ENCODE measurements at regions not wholly inside any gene's neighbourhood (a gene's known extent, or its start where the extent isn't known, plus 50 kb on each side); places are given as distances from the start of the nearest gene placed in this dataset.

DNA sequence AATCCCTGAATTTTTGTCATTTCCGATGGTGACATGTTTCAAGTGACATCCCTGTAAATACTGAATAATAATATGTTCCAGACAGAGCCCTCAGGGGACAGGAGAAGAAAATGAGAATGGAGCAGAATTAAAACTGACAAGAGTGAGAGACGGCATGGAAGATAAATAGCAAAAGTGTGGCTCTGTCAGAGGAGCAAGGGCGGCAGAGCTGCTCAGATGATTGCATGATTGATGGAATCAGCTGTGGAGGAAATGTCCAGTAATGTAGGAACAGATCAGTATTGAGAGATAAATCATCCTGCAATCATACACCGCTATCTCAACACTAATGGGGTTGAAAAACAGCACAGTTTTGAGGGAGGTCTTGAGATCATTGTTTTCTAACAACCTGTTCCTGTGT lies 350.3 kb downstream of the STIM2 start:
- Histone ChIP-seq H3K9me3 (ENCODE audit: insufficient read depth, low read depth, low read length) (no peaks in the 10 kb centered on the region), H4K20me1 (ENCODE audit: insufficient read depth, low read length) (no peaks in the 10 kb centered on the region), H3K4me2 (ENCODE audit: low read length) (no peak overlapping the region), H2AFZ (ENCODE audit: low read depth, low read length) (no peak overlapping the region), H3K27me3 (ENCODE audit: insufficient read depth, low read length) (no peaks in the 10 kb centered on the region), H3K36me3 (ENCODE audit: insufficient read depth, low read length) (no peaks in the 10 kb centered on the region), H3K4me3 (ENCODE audit: insufficient read depth, low read depth, low read length) (no peak overlapping the region), H3K9ac (ENCODE audit: low read length) (no peak overlapping the region), H3K4me1 (ENCODE audit: insufficient read depth, low read length) (no peaks in the 10 kb centered on the region), H3K27ac (ENCODE audit: low read depth, low read length) (no peak overlapping the region), H3K79me2 (ENCODE audit: insufficient read depth, low read length) (no peaks in the 10 kb centered on the region)
- no peak for FAIRE-seq
- no peak for DNase-seq (ENCODE audit: low read depth)
- no peaks in the 10 kb centered on the region for H3K9me3 Mint-ChIP-seq (ENCODE audit: unreplicated experiment)
- H3K27me3 Mint-ChIP-seq (ENCODE audit: low read depth, unreplicated experiment) = peaks cover 4% of the 10 kb centered on the region
- no peak overlapping the region for H3K27ac Mint-ChIP-seq (ENCODE audit: unreplicated experiment)
- H3K4me1 Mint-ChIP-seq (ENCODE audit: low read depth, unreplicated experiment) = peaks cover 3% of the 10 kb centered on the region
- TF ChIP-seq, protein P1, sequence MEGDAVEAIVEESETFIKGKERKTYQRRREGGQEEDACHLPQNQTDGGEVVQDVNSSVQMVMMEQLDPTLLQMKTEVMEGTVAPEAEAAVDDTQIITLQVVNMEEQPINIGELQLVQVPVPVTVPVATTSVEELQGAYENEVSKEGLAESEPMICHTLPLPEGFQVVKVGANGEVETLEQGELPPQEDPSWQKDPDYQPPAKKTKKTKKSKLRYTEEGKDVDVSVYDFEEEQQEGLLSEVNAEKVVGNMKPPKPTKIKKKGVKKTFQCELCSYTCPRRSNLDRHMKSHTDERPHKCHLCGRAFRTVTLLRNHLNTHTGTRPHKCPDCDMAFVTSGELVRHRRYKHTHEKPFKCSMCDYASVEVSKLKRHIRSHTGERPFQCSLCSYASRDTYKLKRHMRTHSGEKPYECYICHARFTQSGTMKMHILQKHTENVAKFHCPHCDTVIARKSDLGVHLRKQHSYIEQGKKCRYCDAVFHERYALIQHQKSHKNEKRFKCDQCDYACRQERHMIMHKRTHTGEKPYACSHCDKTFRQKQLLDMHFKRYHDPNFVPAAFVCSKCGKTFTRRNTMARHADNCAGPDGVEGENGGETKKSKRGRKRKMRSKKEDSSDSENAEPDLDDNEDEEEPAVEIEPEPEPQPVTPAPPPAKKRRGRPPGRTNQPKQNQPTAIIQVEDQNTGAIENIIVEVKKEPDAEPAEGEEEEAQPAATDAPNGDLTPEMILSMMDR (IDR thresholded peaks at IDR 0.05; ENCODE audit: insufficient read depth, low read depth, low read length) = no peak
- no peak for TF ChIP-seq EZH2 (IDR thresholded peaks at IDR 0.05; ENCODE audit: insufficient read depth, low read length)
- no peak overlapping the region for H3K4me3 Mint-ChIP-seq (ENCODE audit: unreplicated experiment)
- no peaks in the 10 kb centered on the region for H3K36me3 Mint-ChIP-seq (ENCODE audit: low read depth, unreplicated experiment)

DNA sequence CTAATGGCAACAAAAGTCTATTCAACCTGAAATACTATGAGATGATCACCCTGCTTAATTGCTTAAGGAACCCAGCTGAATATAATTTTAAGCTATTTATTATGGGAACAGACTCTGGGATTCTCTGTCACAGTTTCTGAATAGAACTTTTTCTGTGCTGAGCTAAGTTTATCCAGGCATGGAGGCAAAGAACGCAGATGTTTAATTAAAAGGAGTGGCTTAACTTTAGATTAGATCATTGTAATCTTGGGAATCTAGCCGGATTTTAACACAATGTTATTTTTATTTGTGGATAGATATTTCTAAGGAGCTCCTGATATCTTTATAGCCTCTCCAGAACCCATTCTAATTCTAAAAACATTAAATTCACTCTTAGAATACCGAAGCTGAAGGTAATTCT lies 353.4 kb downstream of the STIM2 start:
- H3K9me3 ChIP-seq (ENCODE audit: insufficient read depth, low read depth, low read length) = no peaks in the 10 kb centered on the region
- no peak overlapping the region for H3K9ac ChIP-seq (ENCODE audit: low read length)
- no peak overlapping the region for H3K4me3 ChIP-seq (ENCODE audit: insufficient read depth, low read depth, low read length)
- peaks cover 9% of the 10 kb centered on the region for H3K4me1 ChIP-seq (ENCODE audit: insufficient read depth, low read length)
- no peak overlapping the region for H2AFZ ChIP-seq (ENCODE audit: low read depth, low read length)
- TF ChIP-seq EZH2 (IDR thresholded peaks at IDR 0.05; ENCODE audit: insufficient read depth, low read length) = no peak
- TF ChIP-seq, protein P1 (IDR thresholded peaks at IDR 0.05; ENCODE audit: insufficient read depth, low read depth, low read length) = no peak
- no peak overlapping the region for H3K27ac ChIP-seq (ENCODE audit: low read depth, low read length)
- no peak overlapping the region for H3K27ac Mint-ChIP-seq (ENCODE audit: unreplicated experiment)
- H3K36me3 ChIP-seq (ENCODE audit: insufficient read depth, low read length) = no peaks in the 10 kb centered on the region
- H4K20me1 ChIP-seq (ENCODE audit: insufficient read depth, low read length) = no peaks in the 10 kb centered on the region
- H3K79me2 ChIP-seq (ENCODE audit: insufficient read depth, low read length) = no peaks in the 10 kb centered on the region
- no peak overlapping the region for H3K4me2 ChIP-seq (ENCODE audit: low read length)
- FAIRE-seq (no peak), DNase-seq (ENCODE audit: low read depth) (no peak)
- no peaks in the 10 kb centered on the region for H3K36me3 Mint-ChIP-seq (ENCODE audit: low read depth, unreplicated experiment)
- H3K9me3 Mint-ChIP-seq (ENCODE audit: unreplicated experiment) = no peaks in the 10 kb centered on the region
- H3K27me3 Mint-ChIP-seq (ENCODE audit: low read depth, unreplicated experiment) = no peaks in the 10 kb centered on the region
- no peak overlapping the region for H3K4me3 Mint-ChIP-seq (ENCODE audit: unreplicated experiment)
- H3K27me3 ChIP-seq (ENCODE audit: insufficient read depth, low read length) = no peaks in the 10 kb centered on the region
- peaks cover 14% of the 10 kb centered on the region for H3K4me1 Mint-ChIP-seq (ENCODE audit: low read depth, unreplicated experiment)

DNA sequence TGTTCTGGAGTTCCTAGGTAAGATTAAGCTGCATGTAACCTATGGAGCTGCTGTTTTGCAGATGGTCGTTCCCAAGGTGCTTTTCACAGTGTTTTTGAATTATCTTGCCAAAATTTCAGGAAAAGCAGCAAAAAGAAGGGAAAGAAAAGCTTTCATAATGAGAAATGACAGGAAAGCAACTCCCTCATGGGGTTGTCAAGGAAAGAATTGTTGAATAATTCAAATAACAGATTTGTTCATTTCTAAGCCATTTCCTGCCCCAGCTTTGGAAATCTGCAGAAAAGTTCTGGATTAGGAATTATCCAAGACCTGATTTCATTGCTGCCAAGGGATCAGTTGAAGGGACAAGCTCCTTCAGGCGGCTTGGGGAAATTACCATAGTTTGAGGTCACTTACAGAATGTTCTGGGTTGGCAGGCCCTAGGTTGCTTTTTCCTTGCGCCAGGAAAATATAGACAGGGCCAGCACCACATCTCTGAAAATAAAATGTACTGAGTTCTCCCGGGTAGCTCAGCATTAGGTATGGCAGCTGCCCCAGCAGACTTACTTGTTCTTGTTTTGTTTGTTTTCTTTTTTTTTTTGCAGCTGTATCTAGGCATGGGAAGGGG lies 354.7 kb downstream of the STIM2 start:
- no peak overlapping the region for H3K4me2 ChIP-seq (ENCODE audit: low read length)
- no peaks in the 10 kb centered on the region for H4K20me1 ChIP-seq (ENCODE audit: insufficient read depth, low read length)
- no peak overlapping the region for H3K27ac ChIP-seq (ENCODE audit: low read depth, low read length)
- no peak overlapping the region for H3K9ac ChIP-seq (ENCODE audit: low read length)
- no peak for TF ChIP-seq EZH2 (IDR thresholded peaks at IDR 0.05; ENCODE audit: insufficient read depth, low read length)
- TF ChIP-seq, protein P1 (IDR thresholded peaks at IDR 0.05; ENCODE audit: insufficient read depth, low read depth, low read length) = no peak
- no peak overlapping the region for H3K4me3 ChIP-seq (ENCODE audit: insufficient read depth, low read depth, low read length)
- no peaks in the 10 kb centered on the region for H3K36me3 ChIP-seq (ENCODE audit: insufficient read depth, low read length)
- H3K9me3 Mint-ChIP-seq (ENCODE audit: unreplicated experiment) = no peaks in the 10 kb centered on the region
- no peaks in the 10 kb centered on the region for H3K79me2 ChIP-seq (ENCODE audit: insufficient read depth, low read length)
- H3K4me1 ChIP-seq (ENCODE audit: insufficient read depth, low read length) = peaks cover 9% of the 10 kb centered on the region
- H3K27ac Mint-ChIP-seq (ENCODE audit: unreplicated experiment) = no peak overlapping the region
- no peaks in the 10 kb centered on the region for H3K36me3 Mint-ChIP-seq (ENCODE audit: low read depth, unreplicated experiment)
- H3K4me1 Mint-ChIP-seq (ENCODE audit: low read depth, unreplicated experiment) = peaks cover 14% of the 10 kb centered on the region
- H3K9me3 ChIP-seq (ENCODE audit: insufficient read depth, low read depth, low read length) = no peaks in the 10 kb centered on the region
- H2AFZ ChIP-seq (ENCODE audit: low read depth, low read length) = no peak overlapping the region
- no peak for FAIRE-seq
- no peaks in the 10 kb centered on the region for H3K27me3 ChIP-seq (ENCODE audit: insufficient read depth, low read length)
- DNase-seq (ENCODE audit: low read depth) = no peak
- H3K4me3 Mint-ChIP-seq (ENCODE audit: unreplicated experiment) = no peak overlapping the region
- H3K27me3 Mint-ChIP-seq (ENCODE audit: low read depth, unreplicated experiment) = no peaks in the 10 kb centered on the region

Data from astrocyte (in vitro differentiated cells and primary cell).